GM18867 (cell line): ENCODE measurements at regions not wholly inside any gene's neighbourhood (a gene's known extent, or its start where the extent isn't known, plus 50 kb on each side); places are given as distances from the start of the nearest gene placed in this dataset.

ENCODE experiments used
- ATAC-seq: cut with Tn5 transposase; IDR thresholded peaks from one replicate; pipeline ENCODE4 v1.9.1; 2021; ENCODE audit warnings: mild to moderate bottlenecking, moderate library complexity; ENCODE audit not compliant: unreplicated experiment

GRCh38 chr5:4053136-4053535 lies 457.5 kb downstream of the IRX1 start:
- ATAC-seq: no peak

- no peak for ATAC-seq
Observed at GRCh38 chr5:4054092-4054491, 458.5 kb downstream of the IRX1 start.

- no peak for ATAC-seq
Observed at GRCh38 chr5:4058899-4059298, 463.3 kb downstream of the IRX1 start.

GRCh38 chr5:4065472-4066320 lies 470.1 kb downstream of the IRX1 start:
- no peak for ATAC-seq

- no peak for ATAC-seq
Observed at GRCh38 chr5:4068171-4068570, 472.5 kb downstream of the IRX1 start.

GRCh38 chr5:4078544-4078943 lies 482.9 kb downstream of the IRX1 start:
- ATAC-seq: no peak

GRCh38 chr5:4079831-4080230 lies 484.2 kb downstream of the IRX1 start:
- no peak for ATAC-seq

- no peak for ATAC-seq
Observed at GRCh38 chr5:4080370-4080769, 484.7 kb downstream of the IRX1 start.

GRCh38 chr5:4081059-4081458 lies 485.4 kb downstream of the IRX1 start:
- no peak for ATAC-seq

GRCh38 chr5:4081466-4081865 lies 485.8 kb downstream of the IRX1 start:
- ATAC-seq: no peak

- ATAC-seq: no peak
Observed at GRCh38 chr5:4082966-4083564, 487.4 kb downstream of the IRX1 start.

- no peak for ATAC-seq
Observed at GRCh38 chr5:4083591-4084337, 488.1 kb downstream of the IRX1 start.

- no peak for ATAC-seq
Observed at GRCh38 chr5:4086081-4086480, 490.4 kb downstream of the IRX1 start.

GRCh38 chr5:4087110-4087509 lies 491.5 kb downstream of the IRX1 start:
- ATAC-seq: no peak

GRCh38 chr5:4089087-4089486 lies 493.5 kb downstream of the IRX1 start:
- no peak for ATAC-seq

- no peak for ATAC-seq
Observed at GRCh38 chr5:4093236-4093635, 497.6 kb downstream of the IRX1 start.

- no peak for ATAC-seq
Observed at GRCh38 chr5:4093970-4094369, 498.3 kb downstream of the IRX1 start.

- no peak for ATAC-seq
Observed at GRCh38 chr5:4095918-4096630, 500.4 kb downstream of the IRX1 start.

GRCh38 chr5:4097199-4097598 lies 501.6 kb downstream of the IRX1 start:
- ATAC-seq: no peak

- ATAC-seq: no peak
Observed at GRCh38 chr5:4098226-4098625, 502.6 kb downstream of the IRX1 start.

- ATAC-seq: no peak
Observed at GRCh38 chr5:4099386-4099785, 503.8 kb downstream of the IRX1 start.
